Esophagus muscularis mucosa (tissue), 4 donors: ENCODE measurements at regions not wholly inside any gene's neighbourhood (a gene's known extent, or its start where the extent isn't known, plus 50 kb on each side); places are given as distances from the start of the nearest gene placed in this dataset.

Experiments
- EP300 ChIP-seq: sonication (generic); formaldehyde crosslinking; IDR thresholded peaks from one replicate; pipeline ENCODE4 v1.6.1; 2017; ENCODE audit warnings: antibody characterized with exemption
- POLR2AphosphoS5 ChIP-seq, 2 donors: sonication (generic); formaldehyde crosslinking; IDR thresholded peaks; one replicate each; pipeline ENCODE4 v1.6.1; 2017; ENCODE audit warnings: antibody characterized with exemption in 2 of 2
- TF ChIP-seq, protein P1 (sequence below), 3 experiments: fragments of 200-600 bp in 2 of 3; fragments of 450-650 bp in 1 of 3; sonication (generic) in 2 of 3; IDR thresholded peaks; one replicate each; pipeline ENCODE4 v1.5.1; 2017 to 2019; ENCODE audit warnings: antibody characterized with exemption in 3 of 3, mild to moderate bottlenecking in 2 of 3, moderate library complexity in 1 of 3

GRCh38 chr18:77529492-77530176 lies 280.0 kb downstream of the GALR1 start:
- TF ChIP-seq, protein P1, sequence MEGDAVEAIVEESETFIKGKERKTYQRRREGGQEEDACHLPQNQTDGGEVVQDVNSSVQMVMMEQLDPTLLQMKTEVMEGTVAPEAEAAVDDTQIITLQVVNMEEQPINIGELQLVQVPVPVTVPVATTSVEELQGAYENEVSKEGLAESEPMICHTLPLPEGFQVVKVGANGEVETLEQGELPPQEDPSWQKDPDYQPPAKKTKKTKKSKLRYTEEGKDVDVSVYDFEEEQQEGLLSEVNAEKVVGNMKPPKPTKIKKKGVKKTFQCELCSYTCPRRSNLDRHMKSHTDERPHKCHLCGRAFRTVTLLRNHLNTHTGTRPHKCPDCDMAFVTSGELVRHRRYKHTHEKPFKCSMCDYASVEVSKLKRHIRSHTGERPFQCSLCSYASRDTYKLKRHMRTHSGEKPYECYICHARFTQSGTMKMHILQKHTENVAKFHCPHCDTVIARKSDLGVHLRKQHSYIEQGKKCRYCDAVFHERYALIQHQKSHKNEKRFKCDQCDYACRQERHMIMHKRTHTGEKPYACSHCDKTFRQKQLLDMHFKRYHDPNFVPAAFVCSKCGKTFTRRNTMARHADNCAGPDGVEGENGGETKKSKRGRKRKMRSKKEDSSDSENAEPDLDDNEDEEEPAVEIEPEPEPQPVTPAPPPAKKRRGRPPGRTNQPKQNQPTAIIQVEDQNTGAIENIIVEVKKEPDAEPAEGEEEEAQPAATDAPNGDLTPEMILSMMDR (IDR thresholded peaks at IDR 0.05) = no peak
- TF ChIP-seq EP300 (no peak), POLR2AphosphoS5 (IDR thresholded peaks at IDR 0.05) (no peak)
